Stimulated activated effector memory CD8-positive, alpha-beta T cell treated with anti-CD3 and anti-CD28 coated beads, Interleukin-12 subunit alpha, Interleukin-12 subunit beta, amount 100 ng/mL, for 72 hours (primary cell): ENCODE measurements at regions not wholly inside any gene's neighbourhood (a gene's known extent, or its start where the extent isn't known, plus 50 kb on each side); places are given as distances from the start of the nearest gene placed in this dataset.

ENCODE experiments used
- ATAC-seq: fragments of 150-1000 bp; cut with Tn5 transposase; 2 replicates; pipeline ENCODE4 v1.10.0; 2021
- DNase-seq, 2 donors: peaks; one replicate each; pipeline ENCODE4 v3.0.0; 2021 to 2022; ENCODE audit warnings: low spot score in 2 of 2
- H3K27ac Mint-ChIP-seq: one replicate; pipeline ENCODE4 v1.8.0; 2022; ENCODE audit warnings: mild to moderate bottlenecking, mixed read lengths
- H3K36me3 Mint-ChIP-seq: one replicate; pipeline ENCODE4 v1.8.0; 2022; ENCODE audit warnings: mild to moderate bottlenecking, mixed read lengths
- H3K4me1 Mint-ChIP-seq: one replicate; pipeline ENCODE4 v1.8.0; 2022; ENCODE audit warnings: mixed read lengths
- H3K4me3 Mint-ChIP-seq: one replicate; pipeline ENCODE4 v1.8.0; 2022; ENCODE audit warnings: mild to moderate bottlenecking, mixed read lengths
- H3K9me3 Mint-ChIP-seq: one replicate; pipeline ENCODE4 v1.8.0; 2022; ENCODE audit warnings: mixed read lengths

- H3K4me1 Mint-ChIP-seq: peaks cover 10% of the 10 kb centered on the region
- DNase-seq (no peak), ATAC-seq (no peak)
- H3K36me3 Mint-ChIP-seq: no peaks in the 10 kb centered on the region
- no peak overlapping the region for H3K4me3 Mint-ChIP-seq
- H3K9me3 Mint-ChIP-seq: no peaks in the 10 kb centered on the region
- H3K27ac Mint-ChIP-seq: no peak overlapping the region
Observed at GRCh38 chr9:678897-679296, 162.6 kb upstream of the DMRT1 start.

GRCh38 chr9:679462-679861, 162.0 kb upstream of the DMRT1 start:
- ATAC-seq (no peak), DNase-seq (no peak)
- peaks cover 10% of the 10 kb centered on the region for H3K4me1 Mint-ChIP-seq
- no peak overlapping the region for H3K27ac Mint-ChIP-seq
- H3K9me3 Mint-ChIP-seq: no peaks in the 10 kb centered on the region
- H3K36me3 Mint-ChIP-seq: no peaks in the 10 kb centered on the region
- H3K4me3 Mint-ChIP-seq: no peak overlapping the region

GRCh38 chr9:680106-680505, 161.4 kb upstream of the DMRT1 start:
- H3K4me3 Mint-ChIP-seq: no peak overlapping the region
- DNase-seq (no peak), ATAC-seq (no peak)
- peaks cover 10% of the 10 kb centered on the region for H3K4me1 Mint-ChIP-seq
- H3K27ac Mint-ChIP-seq: no peak overlapping the region
- no peaks in the 10 kb centered on the region for H3K36me3 Mint-ChIP-seq
- H3K9me3 Mint-ChIP-seq: no peaks in the 10 kb centered on the region

GRCh38 chr9:682633-683508, 158.6 kb upstream of the DMRT1 start:
- DNase-seq (no peak), ATAC-seq (no peak)
- H3K36me3 Mint-ChIP-seq: no peaks in the 10 kb centered on the region
- H3K27ac Mint-ChIP-seq: no peak overlapping the region
- H3K9me3 Mint-ChIP-seq: no peaks in the 10 kb centered on the region
- peaks cover 2% of the 10 kb centered on the region for H3K4me1 Mint-ChIP-seq
- H3K4me3 Mint-ChIP-seq: no peak overlapping the region

- Mint-ChIP-seq H3K36me3 (no peaks in the 10 kb centered on the region), H3K4me1 (no peaks in the 10 kb centered on the region), H3K9me3 (no peaks in the 10 kb centered on the region), H3K27ac (no peak overlapping the region), H3K4me3 (no peak overlapping the region)
- DNase-seq (no peak), ATAC-seq (no peak)
Observed at GRCh38 chr9:683509-684021, 157.9 kb upstream of the DMRT1 start.

- no peaks in the 10 kb centered on the region for H3K4me1 Mint-ChIP-seq
- H3K27ac Mint-ChIP-seq: no peak overlapping the region
- ATAC-seq: no peak
- DNase-seq: no peak
- H3K4me3 Mint-ChIP-seq: no peak overlapping the region
- no peaks in the 10 kb centered on the region for H3K9me3 Mint-ChIP-seq
- no peaks in the 10 kb centered on the region for H3K36me3 Mint-ChIP-seq
Observed at GRCh38 chr9:684054-684890, 157.2 kb upstream of the DMRT1 start.

- DNase-seq (no peak), ATAC-seq (no peak)
Observed at GRCh38 chr9:684941-685340, 156.6 kb upstream of the DMRT1 start.

GRCh38 chr9:686321-686813, 155.1 kb upstream of the DMRT1 start:
- H3K4me1 Mint-ChIP-seq: no peaks in the 10 kb centered on the region
- no peak overlapping the region for H3K27ac Mint-ChIP-seq
- no peaks in the 10 kb centered on the region for H3K36me3 Mint-ChIP-seq
- H3K9me3 Mint-ChIP-seq: no peaks in the 10 kb centered on the region
- DNase-seq (no peak), ATAC-seq (no peak)
- no peak overlapping the region for H3K4me3 Mint-ChIP-seq

More at GRCh38 chr9:684941-685340, 156.6 kb upstream of the DMRT1 start:
- Mint-ChIP-seq H3K27ac (no peak overlapping the region), H3K9me3 (no peaks in the 10 kb centered on the region), H3K4me3 (no peak overlapping the region), H3K4me1 (no peaks in the 10 kb centered on the region), H3K36me3 (no peaks in the 10 kb centered on the region)

GRCh38 chr9:687034-687785, 154.3 kb upstream of the DMRT1 start:
- no peak for DNase-seq
- no peak overlapping the region for H3K27ac Mint-ChIP-seq

GRCh38 chr9:687994-688393, 153.5 kb upstream of the DMRT1 start:
- no peaks in the 10 kb centered on the region for H3K4me1 Mint-ChIP-seq
- no peak overlapping the region for H3K4me3 Mint-ChIP-seq
- H3K36me3 Mint-ChIP-seq: no peaks in the 10 kb centered on the region
- H3K9me3 Mint-ChIP-seq: no peaks in the 10 kb centered on the region
- H3K27ac Mint-ChIP-seq: no peak overlapping the region
- no peak for DNase-seq
- ATAC-seq: no peak

More at GRCh38 chr9:687034-687785, 154.3 kb upstream of the DMRT1 start:
- Mint-ChIP-seq H3K9me3 (no peaks in the 10 kb centered on the region), H3K4me1 (no peaks in the 10 kb centered on the region), H3K4me3 (no peak overlapping the region), H3K36me3 (no peaks in the 10 kb centered on the region)
- no peak for ATAC-seq

- no peak overlapping the region for H3K27ac Mint-ChIP-seq
- ATAC-seq: no peak
- DNase-seq: no peak
- no peaks in the 10 kb centered on the region for H3K36me3 Mint-ChIP-seq
- H3K9me3 Mint-ChIP-seq: no peaks in the 10 kb centered on the region
- no peaks in the 10 kb centered on the region for H3K4me1 Mint-ChIP-seq
- no peak overlapping the region for H3K4me3 Mint-ChIP-seq
Observed at GRCh38 chr9:690517-691111, 150.9 kb upstream of the DMRT1 start.

GRCh38 chr9:691825-692400, 149.6 kb upstream of the DMRT1 start:
- Mint-ChIP-seq H3K27ac (no peak overlapping the region), H3K4me1 (no peaks in the 10 kb centered on the region), H3K36me3 (no peaks in the 10 kb centered on the region), H3K4me3 (no peak overlapping the region), H3K9me3 (no peaks in the 10 kb centered on the region)
- ATAC-seq: no peak
- no peak for DNase-seq

GRCh38 chr9:692636-693129, 148.8 kb upstream of the DMRT1 start:
- DNase-seq (no peak), ATAC-seq (no peak)
- Mint-ChIP-seq H3K9me3 (no peaks in the 10 kb centered on the region), H3K27ac (no peak overlapping the region), H3K36me3 (no peaks in the 10 kb centered on the region), H3K4me1 (no peaks in the 10 kb centered on the region), H3K4me3 (no peak overlapping the region)
